MCF 10A (cell line): ENCODE measurements at regions not wholly inside any gene's neighbourhood (a gene's known extent, or its start where the extent isn't known, plus 50 kb on each side); places are given as distances from the start of the nearest gene placed in this dataset.

Experiments used
- BruUV-seq: library from RNA; stranded (reverse); fragments of 400-500 nt; replicated peaks from 2 replicates; lab custom pipeline; 2021; lab: Mats Ljungman, UMichigan
- CTCF ChIA-PET: fragments of 300-600 bp; sonication (Branson Sonifier 250); formaldehyde crosslinking; extraction: SDS; loops from one replicate; lab custom pipeline; 2021; ENCODE audit warnings: antibody characterized with exemption, inconsistent platforms; lab: Yijun Ruan, JAX
- POLR2A ChIA-PET: fragments of 300-600, 350-650 bp; sonication (Branson Sonifier 250); formaldehyde crosslinking; extraction: SDS; loops from one replicate; lab custom pipeline; 2020; ENCODE audit warnings: antibody characterized with exemption, inconsistent platforms; lab: Yijun Ruan, JAX
- DNase-seq: peaks from one replicate; pipeline ENCODE4 v3.0.0-alpha.2; 2018; ENCODE audit not compliant: unreplicated experiment
- H3K27ac Mint-ChIP-seq: one replicate; pipeline ENCODE4 v1.8.0; 2022; ENCODE audit warnings: mild to moderate bottlenecking, low read depth, mixed read lengths; ENCODE audit not compliant: unreplicated experiment
- H3K27me3 Mint-ChIP-seq: one replicate; pipeline ENCODE4 v1.8.0; 2022; ENCODE audit warnings: mixed read lengths; ENCODE audit not compliant: insufficient read depth, unreplicated experiment
- H3K36me3 Mint-ChIP-seq: one replicate; pipeline ENCODE4 v1.8.0; 2022; ENCODE audit warnings: mild to moderate bottlenecking, moderate library complexity, mixed read lengths; ENCODE audit not compliant: insufficient read depth, unreplicated experiment
- H3K4me1 Mint-ChIP-seq: one replicate; pipeline ENCODE4 v1.8.0; 2022; ENCODE audit warnings: mixed read lengths; ENCODE audit not compliant: insufficient read depth, unreplicated experiment
- H3K4me3 Mint-ChIP-seq: one replicate; pipeline ENCODE4 v1.8.0; 2022; ENCODE audit warnings: mild to moderate bottlenecking, moderate library complexity, mixed read lengths; ENCODE audit not compliant: unreplicated experiment
- H3K9me3 Mint-ChIP-seq: one replicate; pipeline ENCODE4 v1.8.0; 2022; ENCODE audit warnings: mixed read lengths; ENCODE audit not compliant: unreplicated experiment
- intact Hi-C: fragments of 100-400 bp; cut with micrococcal nuclease; formaldehyde crosslinking; loops from 2 replicates; pipeline ENCODE4 v1.14.1; 2022
- TF ChIP-seq, protein P1 (sequence below): fragments of 200-600 bp; IDR thresholded peaks from one replicate; pipeline ENCODE4 v1.8.0; 2022; ENCODE audit warnings: antibody characterized with exemption, mild to moderate bottlenecking; ENCODE audit not compliant: unreplicated experiment

DNA sequence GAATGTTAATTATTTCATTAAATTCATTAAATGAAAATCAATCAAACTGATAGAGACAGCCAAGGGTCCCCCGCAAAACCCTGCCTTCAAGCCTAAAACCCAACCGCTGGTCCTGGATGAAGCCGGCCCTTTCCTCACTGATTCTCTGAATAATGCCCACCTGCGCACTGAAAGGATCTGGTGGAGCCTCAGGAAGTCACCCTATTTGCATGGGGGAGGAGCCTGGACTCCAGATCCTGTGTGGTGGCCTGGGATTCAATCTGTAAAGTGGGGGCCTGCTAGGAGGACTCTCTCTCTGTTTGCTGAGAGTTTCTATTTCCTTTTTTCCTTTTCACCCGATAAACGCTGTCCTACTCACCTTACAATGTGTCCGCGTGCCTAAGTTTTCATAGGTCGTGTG, 97.9 kb upstream of the ADAMTS3 start:
- no peaks in the 10 kb centered on the region for H3K36me3 Mint-ChIP-seq
- DNase-seq: no peak
- no peaks in the 10 kb centered on the region for H3K4me1 Mint-ChIP-seq
- no peaks in the 10 kb centered on the region for H3K27me3 Mint-ChIP-seq
- no peak overlapping the region for H3K4me3 Mint-ChIP-seq
- no peak overlapping the region for H3K27ac Mint-ChIP-seq
- POLR2A ChIA-PET: no interaction called here
- TF ChIP-seq, protein P1, sequence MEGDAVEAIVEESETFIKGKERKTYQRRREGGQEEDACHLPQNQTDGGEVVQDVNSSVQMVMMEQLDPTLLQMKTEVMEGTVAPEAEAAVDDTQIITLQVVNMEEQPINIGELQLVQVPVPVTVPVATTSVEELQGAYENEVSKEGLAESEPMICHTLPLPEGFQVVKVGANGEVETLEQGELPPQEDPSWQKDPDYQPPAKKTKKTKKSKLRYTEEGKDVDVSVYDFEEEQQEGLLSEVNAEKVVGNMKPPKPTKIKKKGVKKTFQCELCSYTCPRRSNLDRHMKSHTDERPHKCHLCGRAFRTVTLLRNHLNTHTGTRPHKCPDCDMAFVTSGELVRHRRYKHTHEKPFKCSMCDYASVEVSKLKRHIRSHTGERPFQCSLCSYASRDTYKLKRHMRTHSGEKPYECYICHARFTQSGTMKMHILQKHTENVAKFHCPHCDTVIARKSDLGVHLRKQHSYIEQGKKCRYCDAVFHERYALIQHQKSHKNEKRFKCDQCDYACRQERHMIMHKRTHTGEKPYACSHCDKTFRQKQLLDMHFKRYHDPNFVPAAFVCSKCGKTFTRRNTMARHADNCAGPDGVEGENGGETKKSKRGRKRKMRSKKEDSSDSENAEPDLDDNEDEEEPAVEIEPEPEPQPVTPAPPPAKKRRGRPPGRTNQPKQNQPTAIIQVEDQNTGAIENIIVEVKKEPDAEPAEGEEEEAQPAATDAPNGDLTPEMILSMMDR: no peak
- intact Hi-C loops: no loop called here
- no TSS peak for BruUV-seq
- no peaks in the 10 kb centered on the region for H3K9me3 Mint-ChIP-seq
- CTCF ChIA-PET: no interaction called here

DNA sequence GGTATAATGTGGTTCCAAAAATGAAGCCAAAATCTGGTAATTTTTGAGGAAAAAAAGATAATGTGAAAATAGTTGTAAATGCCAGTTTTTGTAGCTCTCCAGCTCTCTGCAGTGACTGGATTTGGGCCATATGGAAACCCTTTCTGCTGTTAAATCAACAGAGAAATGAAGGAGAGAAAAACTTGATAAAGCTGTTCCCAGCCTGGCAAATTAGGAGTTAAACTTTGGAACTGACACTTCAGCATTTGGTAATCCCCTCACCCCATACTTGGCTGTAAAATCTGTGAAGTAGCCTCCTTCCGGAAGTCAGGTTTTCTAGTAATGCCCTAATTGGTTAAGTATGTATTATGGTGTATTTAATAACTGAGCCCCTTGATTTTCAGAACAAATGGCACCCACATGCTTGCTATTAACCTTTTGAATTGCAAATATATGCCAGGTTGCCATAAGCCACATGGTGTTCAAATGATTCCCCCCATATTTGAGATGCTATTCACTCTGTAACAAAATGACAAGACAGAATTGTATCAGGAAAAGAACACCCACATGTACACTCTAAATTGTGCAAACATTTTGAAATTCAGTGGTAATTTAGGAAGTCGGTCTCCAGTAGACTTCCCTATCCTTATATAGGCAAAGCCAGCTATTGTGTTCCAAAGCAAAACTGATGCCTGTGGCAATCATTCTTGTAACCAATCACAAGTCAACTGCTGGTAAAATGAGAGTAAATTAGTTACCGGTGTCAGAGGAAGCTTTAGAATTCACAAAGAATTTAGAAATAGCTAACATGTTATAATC, 96.3 kb upstream of the ADAMTS3 start:
- no peak overlapping the region for H3K27ac Mint-ChIP-seq
- no peaks in the 10 kb centered on the region for H3K36me3 Mint-ChIP-seq
- no peaks in the 10 kb centered on the region for H3K27me3 Mint-ChIP-seq
- TF ChIP-seq, protein P1: no peak
- no peaks in the 10 kb centered on the region for H3K9me3 Mint-ChIP-seq
- intact Hi-C loops: no loop called here
- no TSS peak for BruUV-seq
- H3K4me1 Mint-ChIP-seq: no peaks in the 10 kb centered on the region
- no peak overlapping the region for H3K4me3 Mint-ChIP-seq
- ChIA-PET CTCF (interaction anchor here (1.1 kb wide), 1 partner anchor 222 kb away, joined by 3 read pairs; no protein-coding TSS in a partner anchor), POLR2A (no interaction called here)
- DNase-seq: no peak

DNA sequence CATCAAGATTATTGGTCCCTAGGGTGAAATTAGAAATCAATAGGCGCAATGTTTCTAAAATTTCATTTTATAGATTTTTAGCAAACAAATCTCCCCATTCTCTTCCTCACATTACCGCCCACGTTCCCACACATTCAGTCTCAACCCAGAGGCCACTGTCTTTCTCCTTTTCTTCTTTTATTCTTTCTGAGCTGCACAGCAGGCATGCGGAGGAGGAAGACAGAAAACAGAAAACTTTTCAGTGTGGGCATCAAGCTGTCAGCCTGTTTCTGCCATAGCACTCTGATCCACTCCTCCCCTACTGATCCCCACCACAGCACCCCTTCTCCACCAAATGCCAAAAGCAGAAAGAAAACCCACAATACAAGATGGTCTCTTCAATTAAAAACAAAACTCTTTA, 94.8 kb upstream of the ADAMTS3 start:
- BruUV-seq: no TSS peak
- no peak for DNase-seq
- H3K27ac Mint-ChIP-seq: no peak overlapping the region
- no peaks in the 10 kb centered on the region for H3K4me1 Mint-ChIP-seq
- no peak overlapping the region for H3K4me3 Mint-ChIP-seq
- no peaks in the 10 kb centered on the region for H3K36me3 Mint-ChIP-seq
- H3K9me3 Mint-ChIP-seq: no peaks in the 10 kb centered on the region
- intact Hi-C loops: no loop called here
- no peaks in the 10 kb centered on the region for H3K27me3 Mint-ChIP-seq
- ChIA-PET POLR2A (no interaction called here), CTCF (no interaction called here)
- TF ChIP-seq, protein P1: no peak

DNA sequence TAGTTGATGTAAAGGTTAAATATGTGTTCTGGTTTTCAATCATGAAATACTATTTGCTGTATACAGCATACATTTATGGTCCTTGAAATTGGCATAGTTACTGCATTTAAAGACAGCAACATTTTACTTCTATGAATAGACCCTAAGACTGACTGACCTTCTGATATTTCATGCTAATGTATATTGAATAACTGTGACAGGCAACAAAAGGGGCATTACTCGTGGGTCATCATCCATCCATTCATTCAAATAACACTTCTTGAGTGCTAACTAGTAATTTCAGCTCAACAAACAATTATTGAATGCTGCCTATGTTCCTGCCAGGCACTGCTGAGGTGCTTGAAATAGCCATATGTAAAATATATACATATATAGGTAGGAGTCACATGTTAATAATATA, 92.8 kb upstream of the ADAMTS3 start:
- Mint-ChIP-seq H3K27ac (no peak overlapping the region), H3K27me3 (no peaks in the 10 kb centered on the region), H3K4me3 (no peak overlapping the region), H3K36me3 (no peaks in the 10 kb centered on the region), H3K9me3 (no peaks in the 10 kb centered on the region), H3K4me1 (no peaks in the 10 kb centered on the region)
- DNase-seq: no peak
- ChIA-PET POLR2A (no interaction called here), CTCF (no interaction called here)
- no TSS peak for BruUV-seq
- intact Hi-C loops: no loop called here
- TF ChIP-seq, protein P1: no peak
